HCT116 (cell line): ENCODE measurements at regions not wholly inside any gene's neighbourhood (a gene's known extent, or its start where the extent isn't known, plus 50 kb on each side); places are given as distances from the start of the nearest gene placed in this dataset.
A peak's percentile ranks its signal among the peaks of the same experiment; 100 is the strongest.

Experiments
- CBX3 ChIP-seq: IDR thresholded peaks from 2 replicates; pipeline ENCODE4 v1.6.1; 2012; ENCODE audit warnings: low read depth
- TF ChIP-seq, protein P1 (sequence below), 3 experiments: fragments of 200-600 bp in 1 of 3; sonication (generic) in 1 of 3; IDR thresholded peaks in 2 of 3; conservative IDR thresholded peaks in 1 of 3; 2 replicates each; pipeline ENCODE4 v1.5.1; 2012 to 2017; ENCODE audit warnings: low read depth in 2 of 3, low read length in 2 of 3, antibody characterized with exemption in 1 of 3, borderline replicate concordance in 1 of 3, control low read depth in 1 of 3, mild to moderate bottlenecking in 1 of 3, mixed read lengths in 1 of 3, mixed run types in 1 of 3, moderate library complexity in 1 of 3; ENCODE audit not compliant: insufficient read depth in 1 of 3

DNA sequence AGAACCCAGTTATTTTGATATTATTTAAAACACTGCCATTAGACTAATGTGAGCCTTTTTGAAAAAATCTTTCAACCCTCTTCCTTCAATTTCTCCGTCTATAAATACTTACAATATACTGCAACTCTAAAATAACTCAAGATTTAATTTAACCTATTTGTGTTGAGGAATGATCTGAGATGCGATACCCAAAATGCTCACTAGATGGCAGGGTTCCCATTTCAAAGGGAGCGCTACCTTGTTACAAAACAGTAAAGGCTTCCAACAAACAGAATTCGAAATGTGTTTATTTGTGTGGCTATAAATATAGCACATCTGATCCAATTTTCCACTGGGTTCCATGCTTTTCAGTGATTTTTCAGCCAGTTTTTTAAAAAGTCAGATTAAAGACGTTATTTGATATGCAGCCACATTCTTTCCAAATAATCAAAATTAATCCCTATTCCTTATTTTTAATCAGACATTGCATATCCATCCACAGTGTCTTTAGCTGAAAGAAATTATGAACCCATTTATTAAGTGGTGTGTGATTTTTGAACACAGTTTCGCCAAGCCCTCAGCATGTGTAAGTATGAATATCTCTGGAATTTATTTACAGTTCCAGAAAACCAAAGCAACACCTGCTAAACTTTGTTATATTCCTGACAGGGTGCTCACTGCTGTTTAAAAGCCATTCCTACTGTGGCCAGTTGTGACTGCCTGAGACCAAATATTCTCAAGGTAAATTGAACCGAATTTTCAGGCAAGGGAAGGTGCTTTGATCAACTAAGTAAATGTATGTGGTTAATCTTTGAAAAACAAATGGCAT lies 668.0 kb upstream of the LCORL start:
- TF ChIP-seq, protein P1, sequence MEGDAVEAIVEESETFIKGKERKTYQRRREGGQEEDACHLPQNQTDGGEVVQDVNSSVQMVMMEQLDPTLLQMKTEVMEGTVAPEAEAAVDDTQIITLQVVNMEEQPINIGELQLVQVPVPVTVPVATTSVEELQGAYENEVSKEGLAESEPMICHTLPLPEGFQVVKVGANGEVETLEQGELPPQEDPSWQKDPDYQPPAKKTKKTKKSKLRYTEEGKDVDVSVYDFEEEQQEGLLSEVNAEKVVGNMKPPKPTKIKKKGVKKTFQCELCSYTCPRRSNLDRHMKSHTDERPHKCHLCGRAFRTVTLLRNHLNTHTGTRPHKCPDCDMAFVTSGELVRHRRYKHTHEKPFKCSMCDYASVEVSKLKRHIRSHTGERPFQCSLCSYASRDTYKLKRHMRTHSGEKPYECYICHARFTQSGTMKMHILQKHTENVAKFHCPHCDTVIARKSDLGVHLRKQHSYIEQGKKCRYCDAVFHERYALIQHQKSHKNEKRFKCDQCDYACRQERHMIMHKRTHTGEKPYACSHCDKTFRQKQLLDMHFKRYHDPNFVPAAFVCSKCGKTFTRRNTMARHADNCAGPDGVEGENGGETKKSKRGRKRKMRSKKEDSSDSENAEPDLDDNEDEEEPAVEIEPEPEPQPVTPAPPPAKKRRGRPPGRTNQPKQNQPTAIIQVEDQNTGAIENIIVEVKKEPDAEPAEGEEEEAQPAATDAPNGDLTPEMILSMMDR (IDR thresholded peaks at IDR 0.05 in 2 of 3, conservative IDR thresholded peaks at IDR 0.05 in 1 of 3; ENCODE audit: borderline replicate concordance in 1 of 3, insufficient read depth in 1 of 3, low read depth in 2 of 3, low read length in 2 of 3), result peak; percentile 59 to 87 (median 76)
- TF ChIP-seq CBX3, result no peak
